Activated CD4-positive, alpha-beta T cell treated with anti-CD3 and anti-CD28 coated beads for 48 hours (primary cell): ENCODE measurements at regions not wholly inside any gene's neighbourhood (a gene's known extent, or its start where the extent isn't known, plus 50 kb on each side); places are given as distances from the start of the nearest gene placed in this dataset.
"Not testable (repeated sequence)": the region's sequence is repeated elsewhere in the genome, so short reads cannot be mapped to it uniquely, and the experiment has no call there.

Source experiments
- DNase-seq: peaks from one replicate; pipeline ENCODE4 v3.0.0-alpha.2; 2020

GRCh38 chr9:86997156-86997555 lies 49.9 kb upstream of the GAS1 start:
- no peak for DNase-seq

DNA sequence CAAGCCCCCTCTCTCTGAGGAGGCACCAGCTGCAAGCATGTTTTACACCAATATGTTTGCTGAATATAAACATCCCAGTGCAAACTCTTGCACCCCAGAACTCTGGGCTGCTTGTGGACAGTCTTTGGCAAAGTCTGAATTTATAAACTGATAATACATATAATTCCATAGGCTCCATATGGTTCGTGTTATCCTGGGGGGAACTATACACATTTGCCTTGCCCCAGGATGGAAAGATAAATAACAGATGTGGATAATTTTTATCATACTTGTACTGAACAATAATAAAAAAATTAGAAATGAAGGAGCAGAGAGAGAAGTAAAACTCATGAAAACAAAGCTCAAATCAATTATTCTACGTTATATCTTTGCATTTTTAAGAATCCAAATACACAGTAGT lies 50.6 kb upstream of the GAS1 start:
- no peak for DNase-seq

DNA sequence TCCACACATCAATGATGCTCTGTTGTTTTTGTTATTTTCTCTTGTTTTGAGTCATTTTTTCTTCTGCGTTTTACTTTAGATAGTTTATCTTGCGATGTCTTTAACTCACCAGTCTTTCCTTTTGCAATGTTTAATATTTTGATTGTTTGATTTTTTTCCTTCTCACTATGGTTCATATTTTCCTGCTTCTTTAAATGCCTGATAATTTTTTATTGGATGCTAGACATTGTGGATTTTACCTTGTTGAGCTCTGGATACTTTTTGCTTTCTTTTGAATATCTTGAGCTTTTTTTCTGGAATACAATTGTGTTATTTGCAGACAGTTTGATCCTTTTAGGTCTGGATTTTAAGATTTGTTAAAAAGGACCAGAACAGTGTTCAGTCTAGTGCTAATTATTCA lies 55.2 kb upstream of the GAS1 start:
- DNase-seq, result no peak

- no peak for DNase-seq
Measured at GRCh38 chr9:87004016-87004415, 56.7 kb upstream of the GAS1 start.

- DNase-seq, result no peak
Measured at GRCh38 chr9:87006956-87007355, 59.6 kb upstream of the GAS1 start.

DNA sequence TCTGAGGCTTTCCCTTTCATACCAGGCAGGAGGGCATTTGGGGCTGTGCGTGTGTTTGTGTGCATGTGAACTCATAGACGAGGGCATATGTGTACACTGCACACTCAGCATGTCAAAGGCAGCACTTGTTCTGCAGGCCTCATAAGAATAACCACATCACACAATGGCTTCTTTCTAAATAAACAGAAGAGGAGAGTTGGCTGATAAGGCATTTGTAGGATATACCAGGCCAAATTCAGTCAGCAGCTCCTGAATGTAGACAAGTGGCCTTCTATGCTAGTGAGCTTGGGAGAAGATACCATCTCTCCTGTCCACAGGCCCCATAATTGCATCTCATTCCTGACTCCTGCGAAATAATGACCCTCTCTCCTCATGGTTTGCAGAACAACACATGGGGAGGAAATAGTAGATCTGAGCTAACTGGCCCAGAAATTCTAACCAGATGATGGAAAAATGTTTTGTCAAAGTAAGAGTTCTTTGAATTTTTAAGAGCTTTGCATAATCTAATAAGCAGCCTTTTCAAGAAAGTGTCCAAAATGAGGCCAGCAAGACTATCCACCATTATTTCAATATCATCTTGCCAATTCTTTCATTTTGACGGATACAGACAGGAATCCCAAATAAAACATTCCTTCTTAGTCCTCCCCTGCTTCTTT lies 60.5 kb upstream of the GAS1 start:
- no peak for DNase-seq

GRCh38 chr9:87008667-87009066 lies 61.4 kb upstream of the GAS1 start:
- no peak for DNase-seq

GRCh38 chr9:87010626-87011025 lies 63.3 kb upstream of the GAS1 start:
- no peak for DNase-seq

GRCh38 chr9:87011551-87011950 lies 64.2 kb upstream of the GAS1 start:
- no peak for DNase-seq

DNA sequence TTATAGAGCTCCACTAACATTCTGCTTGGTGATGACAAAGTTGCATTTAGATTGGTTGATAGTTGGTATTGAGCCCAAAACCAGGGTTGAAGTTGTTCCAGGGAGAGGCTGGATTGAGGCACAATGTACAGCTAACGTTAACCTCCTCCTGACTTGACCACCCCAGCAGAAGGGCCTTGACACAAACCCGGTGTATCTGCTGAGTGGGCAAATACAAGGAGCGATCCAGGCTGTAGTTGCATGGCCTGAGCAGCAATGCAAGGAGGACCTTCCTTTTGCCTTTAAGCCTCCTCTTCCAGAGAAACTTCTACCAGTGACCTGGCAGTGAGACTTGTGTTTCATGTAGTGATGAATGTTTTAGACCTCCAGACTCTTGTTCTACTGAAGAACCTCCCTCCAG lies 66.2 kb upstream of the GAS1 start:
- DNase-seq, result no peak

- DNase-seq, result no peak
Measured at GRCh38 chr9:87014436-87014835, 67.1 kb upstream of the GAS1 start.

- no peak for DNase-seq
Measured at GRCh38 chr9:87016681-87017080, 69.4 kb upstream of the GAS1 start.

- DNase-seq, result no peak
Measured at GRCh38 chr9:87020169-87020950, 73.1 kb upstream of the GAS1 start.

GRCh38 chr9:87022178-87022577 lies 74.9 kb upstream of the GAS1 start:
- DNase-seq, result no peak

- no peak for DNase-seq
Measured at GRCh38 chr9:87026204-87026603, 78.9 kb upstream of the GAS1 start.

DNA sequence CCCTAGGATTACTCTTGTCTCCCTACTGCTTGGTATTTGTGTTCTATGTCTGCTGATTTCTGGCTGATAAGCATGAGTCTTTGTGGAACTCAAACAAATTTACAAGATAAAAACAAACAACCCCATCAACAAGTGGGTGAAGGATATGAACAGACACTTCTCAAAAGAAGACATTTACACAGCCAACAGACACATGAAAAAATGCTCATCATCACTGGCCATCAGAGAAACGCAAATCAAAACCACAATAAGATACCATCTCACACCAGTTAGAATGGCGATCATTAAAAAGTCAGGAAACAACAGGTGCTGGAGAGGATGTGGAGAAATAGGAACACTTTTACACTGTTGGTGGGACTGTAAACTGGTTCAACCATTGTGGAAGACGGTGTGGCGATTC lies 81.5 kb upstream of the GAS1 start:
- not testable (repeated sequence) for DNase-seq

DNA sequence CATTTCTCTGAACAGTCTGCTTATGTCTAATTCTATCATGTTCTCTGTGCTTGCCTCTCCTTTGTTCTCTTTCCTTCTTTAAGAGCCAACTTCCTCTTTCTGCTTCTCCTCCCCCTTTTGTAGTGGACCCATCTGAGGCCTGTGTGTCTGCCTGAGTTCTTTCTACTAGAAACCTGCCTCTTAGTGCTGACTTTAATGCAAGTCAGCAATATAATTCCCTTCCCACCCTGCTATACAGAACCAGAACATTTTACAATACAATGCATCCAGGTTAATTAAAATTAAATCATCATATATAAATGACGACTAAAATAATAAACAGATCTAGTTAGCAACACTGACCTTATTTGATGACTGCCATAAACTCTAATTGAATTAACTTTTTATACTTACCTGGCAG lies 82.6 kb upstream of the GAS1 start:
- no peak for DNase-seq

- no peak for DNase-seq
Measured at GRCh38 chr9:87034841-87035240, 87.5 kb upstream of the GAS1 start.

DNA sequence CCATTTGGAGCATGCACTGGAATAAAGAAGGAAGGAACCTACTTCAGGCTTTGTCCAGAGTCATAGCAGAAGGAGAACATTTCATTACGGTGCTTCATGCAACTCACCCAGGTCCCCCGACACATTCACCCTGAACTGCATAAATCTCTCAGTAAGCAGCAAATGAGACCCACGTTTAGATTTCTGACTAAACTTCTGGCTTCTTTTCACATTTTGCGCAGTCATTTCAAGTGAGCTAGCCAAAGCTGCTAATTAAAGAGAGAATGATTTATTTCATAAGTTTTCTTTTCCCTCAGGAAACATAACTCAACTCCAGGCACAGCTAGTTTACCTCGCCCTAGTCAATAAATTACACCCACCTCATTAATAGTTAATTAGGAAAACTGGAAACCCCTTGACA lies 88.6 kb upstream of the GAS1 start:
- DNase-seq, result no peak

DNA sequence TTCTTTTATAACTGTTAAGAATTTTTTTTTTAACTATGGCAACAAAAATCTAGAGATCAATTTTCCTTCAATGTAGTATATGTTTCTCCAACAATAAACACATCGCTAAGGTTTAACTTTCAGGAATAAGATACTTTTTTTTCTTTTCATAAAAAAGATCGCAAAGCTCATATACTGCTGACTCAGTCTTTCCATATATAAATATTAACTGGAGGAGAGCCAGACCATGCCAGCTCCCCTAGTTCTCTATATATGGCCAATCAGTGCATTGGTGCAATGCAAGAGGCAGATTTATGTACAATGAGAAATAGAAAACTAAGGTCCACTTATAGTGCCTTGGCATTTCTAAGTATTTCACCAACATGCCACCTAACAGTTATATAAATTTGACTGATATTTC lies 89.2 kb upstream of the GAS1 start:
- no peak for DNase-seq

DNA sequence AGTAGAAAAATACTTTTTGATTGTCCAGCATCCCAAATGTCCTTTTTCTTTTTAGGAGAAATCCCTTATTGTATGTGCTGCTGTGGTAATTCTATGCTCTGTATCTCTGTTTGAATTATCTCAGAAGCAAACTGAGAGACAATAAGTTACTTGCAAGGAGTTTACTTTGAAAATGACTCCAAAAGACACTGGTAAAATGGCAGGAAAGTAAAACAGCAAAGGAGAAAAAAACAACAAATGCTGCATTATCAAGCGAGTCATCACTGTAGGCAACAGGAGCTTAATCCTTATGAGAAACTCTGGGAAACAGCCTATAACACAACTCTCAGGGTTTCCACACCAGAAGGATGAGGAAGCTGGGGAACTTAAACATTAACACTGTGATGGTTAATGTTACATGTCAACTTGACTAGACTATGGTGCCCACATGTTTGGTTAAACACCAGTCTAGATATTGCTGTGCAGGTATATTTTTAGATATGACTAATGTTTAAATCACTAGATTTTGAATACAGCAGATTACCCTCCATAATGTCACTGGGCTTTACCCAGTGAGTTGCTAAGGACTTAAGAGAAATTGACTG lies 92.6 kb upstream of the GAS1 start:
- DNase-seq, result no peak

- peak; percentile 3 for DNase-seq
Measured at GRCh38 chr9:87040410-87041009, 93.2 kb upstream of the GAS1 start.

- DNase-seq, result not testable (repeated sequence)
Measured at GRCh38 chr9:87041553-87042235, 94.4 kb upstream of the GAS1 start.
